Activated naive CD8-positive, alpha-beta T cell (primary cell): ENCODE measurements at regions not wholly inside any gene's neighbourhood (a gene's known extent, or its start where the extent isn't known, plus 50 kb on each side); places are given as distances from the start of the nearest gene placed in this dataset.

Experiments used
- H3K27ac Mint-ChIP-seq: one replicate; pipeline ENCODE4 v1.8.0; 2021; ENCODE audit warnings: mixed read lengths
- H3K27me3 Mint-ChIP-seq: one replicate; pipeline ENCODE4 v1.8.0; 2021; ENCODE audit warnings: mixed read lengths
- H3K36me3 Mint-ChIP-seq: one replicate; pipeline ENCODE4 v1.8.0; 2021; ENCODE audit warnings: mixed read lengths
- H3K4me1 Mint-ChIP-seq: one replicate; pipeline ENCODE4 v1.8.0; 2021; ENCODE audit warnings: low read depth, mixed read lengths
- H3K4me3 Mint-ChIP-seq: one replicate; pipeline ENCODE4 v1.8.0; 2021; ENCODE audit warnings: mild to moderate bottlenecking, mixed read lengths
- H3K9me3 Mint-ChIP-seq: one replicate; pipeline ENCODE4 v1.8.0; 2021; ENCODE audit warnings: low read depth, mixed read lengths

DNA sequence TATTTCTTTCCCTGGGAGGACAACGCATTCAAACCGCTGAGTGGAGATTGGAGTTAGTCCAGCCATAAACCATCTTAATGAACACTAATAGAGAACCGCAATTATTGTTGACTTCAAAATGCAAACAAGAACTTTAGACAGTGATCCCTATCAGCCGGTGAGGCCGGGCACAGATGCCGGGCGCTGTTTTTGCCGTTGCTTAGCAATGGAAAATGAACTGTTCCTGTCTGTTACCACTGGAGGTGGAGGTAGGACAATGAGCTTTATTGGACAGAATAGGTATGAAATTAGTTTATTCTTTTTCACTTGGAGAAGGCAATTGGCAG, 216.8 kb downstream of the TTC8 start:
- H3K9me3 Mint-ChIP-seq: no peaks in the 10 kb centered on the region
- H3K4me3 Mint-ChIP-seq: peak overlapping the region; percentile 40
- H3K36me3 Mint-ChIP-seq: no peaks in the 10 kb centered on the region
- no peak overlapping the region for H3K27ac Mint-ChIP-seq
- H3K27me3 Mint-ChIP-seq: peaks cover 13% of the 10 kb centered on the region
- peaks cover 11% of the 10 kb centered on the region for H3K4me1 Mint-ChIP-seq

DNA sequence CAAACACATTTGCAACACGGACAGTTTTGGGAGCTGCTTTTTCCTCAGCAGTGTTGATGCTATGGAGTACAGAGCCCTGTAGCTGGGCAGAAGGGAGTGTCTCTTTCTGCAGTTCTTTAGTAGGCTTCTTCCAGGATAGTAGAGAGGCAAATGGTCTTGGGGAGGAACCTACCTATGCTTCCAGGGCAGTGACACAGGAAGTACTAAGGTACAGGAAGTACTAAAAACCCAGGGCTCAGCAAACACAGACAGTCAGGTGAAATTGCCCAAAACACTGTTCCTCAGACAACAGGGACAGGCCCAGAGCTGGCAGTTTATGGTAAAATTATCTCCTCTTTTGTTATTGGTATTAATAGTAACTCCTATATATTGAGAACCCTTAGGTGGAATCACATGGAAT, 217.6 kb downstream of the TTC8 start:
- Mint-ChIP-seq H3K27ac (no peak overlapping the region), H3K9me3 (no peaks in the 10 kb centered on the region), H3K36me3 (no peaks in the 10 kb centered on the region), H3K4me1 (peaks cover 11% of the 10 kb centered on the region), H3K4me3 (no peak overlapping the region), H3K27me3 (peaks cover 9% of the 10 kb centered on the region)

DNA sequence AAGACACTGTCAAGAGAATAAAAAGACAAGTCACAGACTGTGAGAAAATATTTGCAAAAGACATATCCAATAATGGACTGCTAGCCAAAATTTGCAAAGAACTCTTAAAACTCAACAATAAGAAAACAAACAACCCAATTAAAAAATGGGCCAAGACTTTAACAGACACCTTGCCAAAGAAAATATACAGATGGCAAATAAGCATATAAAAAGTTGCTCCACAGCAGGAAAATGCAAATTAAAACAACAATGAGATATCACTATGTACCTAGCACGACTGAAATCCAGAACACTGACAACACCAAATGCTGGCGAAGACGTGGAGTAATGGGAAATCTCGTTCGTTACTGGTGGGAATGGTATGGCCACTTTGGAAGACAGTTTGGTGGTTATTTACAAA, 228.9 kb downstream of the TTC8 start:
- peaks cover 5% of the 10 kb centered on the region for H3K36me3 Mint-ChIP-seq
- peaks cover 8% of the 10 kb centered on the region for H3K9me3 Mint-ChIP-seq
- H3K27me3 Mint-ChIP-seq: no peaks in the 10 kb centered on the region
- H3K27ac Mint-ChIP-seq: no peak overlapping the region
- no peaks in the 10 kb centered on the region for H3K4me1 Mint-ChIP-seq
- no peak overlapping the region for H3K4me3 Mint-ChIP-seq

DNA sequence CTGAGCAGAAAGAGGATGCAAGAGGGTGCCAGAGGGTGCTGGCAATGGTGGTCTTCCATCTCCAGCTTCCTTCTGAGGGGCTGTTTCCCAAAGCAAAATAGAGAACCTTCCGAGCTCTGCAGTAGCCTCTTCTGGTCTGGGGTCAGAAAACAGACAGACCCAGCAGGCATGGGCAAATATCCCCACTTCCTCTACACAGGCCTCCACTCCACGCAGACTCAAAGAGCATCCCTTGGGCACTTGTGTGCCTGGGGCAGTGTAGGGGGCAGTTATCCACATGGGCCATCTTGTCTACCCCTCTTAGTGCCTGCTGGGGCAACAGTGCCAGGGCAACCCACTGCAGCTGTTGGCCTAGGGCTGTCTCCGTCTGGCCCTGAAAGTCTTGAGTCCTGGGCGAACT, 231.9 kb downstream of the TTC8 start:
- Mint-ChIP-seq H3K27ac (no peak overlapping the region), H3K4me1 (no peaks in the 10 kb centered on the region), H3K4me3 (no peak overlapping the region), H3K36me3 (peaks cover 3% of the 10 kb centered on the region), H3K9me3 (peaks cover 4% of the 10 kb centered on the region), H3K27me3 (no peaks in the 10 kb centered on the region)

DNA sequence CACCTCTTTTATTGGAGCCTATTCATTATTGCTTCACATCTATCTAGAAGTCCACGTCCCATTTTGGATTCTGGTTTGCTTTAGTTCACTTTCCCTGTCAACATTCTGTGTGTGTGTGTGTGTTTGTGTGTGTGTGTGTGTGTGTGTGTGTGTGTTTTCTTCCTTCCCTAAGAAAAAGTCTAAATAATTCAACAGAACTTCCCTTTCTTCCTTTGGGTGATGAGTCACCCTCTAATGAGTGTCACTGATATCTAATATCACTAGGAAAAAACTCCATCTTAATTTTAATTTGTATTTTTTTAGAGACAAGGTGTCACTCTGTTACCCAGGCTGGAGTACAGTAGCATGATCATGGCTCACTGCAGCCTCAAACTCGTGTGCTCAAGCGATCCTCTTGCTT, 234.2 kb downstream of the TTC8 start:
- no peak overlapping the region for H3K27ac Mint-ChIP-seq
- H3K4me1 Mint-ChIP-seq: no peaks in the 10 kb centered on the region

GRCh38 chr14:89060191-89060590, 235.7 kb downstream of the TTC8 start:
- H3K9me3 Mint-ChIP-seq: no peaks in the 10 kb centered on the region
- peaks cover 4% of the 10 kb centered on the region for H3K27me3 Mint-ChIP-seq
- H3K27ac Mint-ChIP-seq: no peak overlapping the region
- H3K4me1 Mint-ChIP-seq: no peaks in the 10 kb centered on the region
- no peaks in the 10 kb centered on the region for H3K36me3 Mint-ChIP-seq
- no peak overlapping the region for H3K4me3 Mint-ChIP-seq

More for the DNA sequence above, 234.2 kb downstream of the TTC8 start:
- H3K27me3 Mint-ChIP-seq: peaks cover 3% of the 10 kb centered on the region
- no peaks in the 10 kb centered on the region for H3K9me3 Mint-ChIP-seq
- no peak overlapping the region for H3K4me3 Mint-ChIP-seq
- no peaks in the 10 kb centered on the region for H3K36me3 Mint-ChIP-seq

DNA sequence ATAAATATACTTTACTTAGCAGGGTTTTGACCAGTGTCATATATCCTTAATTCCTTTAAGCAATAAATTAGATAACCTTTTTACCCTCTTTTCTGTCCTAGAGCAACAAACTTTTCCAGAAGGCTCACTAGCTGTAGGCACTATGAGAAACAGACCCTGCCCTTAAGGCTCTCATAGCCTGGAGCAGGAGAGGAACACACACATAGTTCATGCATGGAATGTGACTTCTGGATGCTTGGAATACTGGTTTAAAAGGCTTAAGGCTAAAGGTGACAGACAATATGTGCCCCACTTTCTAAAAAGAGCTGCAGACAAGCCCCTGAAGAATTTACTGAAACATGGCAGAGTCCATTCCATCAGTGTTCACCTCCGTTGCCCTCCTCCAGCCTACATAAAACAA, 237.2 kb downstream of the TTC8 start:
- H3K4me3 Mint-ChIP-seq: no peak overlapping the region
- no peaks in the 10 kb centered on the region for H3K9me3 Mint-ChIP-seq

DNA sequence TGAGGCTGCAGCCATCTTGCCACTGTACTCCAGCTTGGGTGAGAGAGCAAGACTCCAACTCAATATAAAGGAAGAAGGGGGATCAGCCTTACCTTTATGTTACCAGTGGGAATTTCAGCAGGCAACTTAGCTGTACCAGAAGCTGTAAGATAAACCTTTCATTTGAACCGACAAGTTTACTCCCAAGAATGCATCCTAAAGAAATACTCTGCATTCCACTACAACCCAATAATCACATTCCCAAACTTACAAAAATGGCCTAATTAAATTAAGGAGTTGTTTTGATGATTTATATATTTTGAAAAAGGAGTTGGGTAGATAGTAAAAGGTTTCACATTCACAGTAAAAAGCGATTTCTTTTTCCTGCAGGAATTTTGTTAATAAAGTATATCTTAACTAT, 241.4 kb downstream of the TTC8 start:
- Mint-ChIP-seq H3K27ac (no peak overlapping the region), H3K27me3 (peaks cover 9% of the 10 kb centered on the region), H3K4me3 (no peak overlapping the region), H3K4me1 (peaks cover 2% of the 10 kb centered on the region), H3K36me3 (no peaks in the 10 kb centered on the region), H3K9me3 (no peaks in the 10 kb centered on the region)

More for the DNA sequence above, 237.2 kb downstream of the TTC8 start:
- Mint-ChIP-seq H3K27me3 (peaks cover 6% of the 10 kb centered on the region), H3K27ac (no peak overlapping the region), H3K36me3 (no peaks in the 10 kb centered on the region), H3K4me1 (no peaks in the 10 kb centered on the region)

GRCh38 chr14:89067293-89067972, 243.0 kb downstream of the TTC8 start:
- no peak overlapping the region for H3K27ac Mint-ChIP-seq
- H3K36me3 Mint-ChIP-seq: no peaks in the 10 kb centered on the region
- H3K4me3 Mint-ChIP-seq: no peak overlapping the region
- no peaks in the 10 kb centered on the region for H3K9me3 Mint-ChIP-seq
- peaks cover 2% of the 10 kb centered on the region for H3K4me1 Mint-ChIP-seq
- H3K27me3 Mint-ChIP-seq: peaks cover 12% of the 10 kb centered on the region

DNA sequence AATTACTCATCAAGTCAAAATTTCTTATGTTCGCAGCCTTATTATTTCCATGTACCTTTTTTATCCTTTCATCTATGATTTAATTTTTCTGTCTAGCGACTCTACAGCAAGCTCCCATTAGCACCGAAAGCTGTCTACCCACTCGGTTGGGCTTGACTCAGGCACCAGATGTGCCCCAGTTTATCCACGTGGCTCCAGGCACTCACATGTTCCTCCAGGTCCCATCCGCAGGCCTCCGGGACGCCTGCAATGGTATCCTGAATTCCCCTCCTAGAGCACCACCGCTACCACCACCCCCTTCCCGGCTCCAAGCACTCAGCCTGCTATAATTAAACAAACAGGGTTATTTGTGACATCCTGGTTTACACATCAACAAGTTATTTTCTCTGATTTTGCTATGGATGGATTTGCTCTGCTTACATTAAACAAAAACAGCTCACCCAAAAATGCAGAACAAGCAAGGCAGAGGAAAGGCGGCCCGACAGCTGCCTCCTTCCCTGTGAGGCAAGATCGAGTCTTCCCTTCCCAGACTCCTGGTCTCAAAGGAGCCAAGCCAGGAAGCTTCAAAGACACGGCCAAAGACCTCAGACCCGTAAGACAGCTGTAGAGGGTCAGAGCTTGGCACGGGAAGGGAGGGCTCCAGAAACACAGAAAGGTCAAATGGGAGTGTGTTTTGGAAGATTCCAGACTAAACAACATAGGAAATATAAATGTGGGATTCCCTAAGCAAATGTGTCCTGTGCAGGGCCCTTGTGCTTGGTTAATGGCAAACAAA, 253.8 kb downstream of the TTC8 start:
- H3K27ac Mint-ChIP-seq: no peak overlapping the region
- no peaks in the 10 kb centered on the region for H3K36me3 Mint-ChIP-seq
- H3K4me3 Mint-ChIP-seq: no peak overlapping the region
- H3K4me1 Mint-ChIP-seq: no peaks in the 10 kb centered on the region
- peaks cover 4% of the 10 kb centered on the region for H3K9me3 Mint-ChIP-seq
- peaks cover 4% of the 10 kb centered on the region for H3K27me3 Mint-ChIP-seq

DNA sequence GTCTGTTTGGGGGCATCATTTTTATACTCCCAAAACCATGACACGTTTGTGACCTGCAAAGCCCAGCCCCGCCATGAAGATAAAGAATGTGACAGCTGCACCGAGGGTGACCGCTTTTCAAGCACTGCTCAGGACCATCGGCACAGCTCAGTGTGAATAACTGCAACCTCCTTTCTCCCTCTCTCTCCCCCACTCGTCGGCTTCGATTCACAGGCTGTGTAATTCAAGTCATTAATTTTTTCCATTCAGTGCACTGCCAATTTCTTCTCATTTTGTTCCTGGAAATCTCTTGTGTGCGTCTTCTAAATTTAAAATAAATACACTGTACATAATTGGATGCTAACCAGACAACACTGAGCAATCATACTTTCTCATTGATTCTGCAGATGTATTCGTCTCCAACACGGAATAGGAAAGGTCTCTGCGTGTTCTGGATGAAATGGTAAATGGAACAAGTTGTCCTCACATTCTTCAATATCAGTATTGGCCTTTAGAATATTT, 260.8 kb downstream of the TTC8 start:
- no peak overlapping the region for H3K27ac Mint-ChIP-seq
- no peak overlapping the region for H3K4me3 Mint-ChIP-seq
- H3K27me3 Mint-ChIP-seq: peaks cover 4% of the 10 kb centered on the region
- no peaks in the 10 kb centered on the region for H3K4me1 Mint-ChIP-seq
- H3K36me3 Mint-ChIP-seq: no peaks in the 10 kb centered on the region
- H3K9me3 Mint-ChIP-seq: peaks cover 4% of the 10 kb centered on the region

GRCh38 chr14:89085737-89086382, 261.4 kb downstream of the TTC8 start:
- H3K36me3 Mint-ChIP-seq: no peaks in the 10 kb centered on the region
- peaks cover 4% of the 10 kb centered on the region for H3K27me3 Mint-ChIP-seq
- H3K9me3 Mint-ChIP-seq: peaks cover 4% of the 10 kb centered on the region
- no peak overlapping the region for H3K4me3 Mint-ChIP-seq
- H3K27ac Mint-ChIP-seq: no peak overlapping the region
- H3K4me1 Mint-ChIP-seq: no peaks in the 10 kb centered on the region

DNA sequence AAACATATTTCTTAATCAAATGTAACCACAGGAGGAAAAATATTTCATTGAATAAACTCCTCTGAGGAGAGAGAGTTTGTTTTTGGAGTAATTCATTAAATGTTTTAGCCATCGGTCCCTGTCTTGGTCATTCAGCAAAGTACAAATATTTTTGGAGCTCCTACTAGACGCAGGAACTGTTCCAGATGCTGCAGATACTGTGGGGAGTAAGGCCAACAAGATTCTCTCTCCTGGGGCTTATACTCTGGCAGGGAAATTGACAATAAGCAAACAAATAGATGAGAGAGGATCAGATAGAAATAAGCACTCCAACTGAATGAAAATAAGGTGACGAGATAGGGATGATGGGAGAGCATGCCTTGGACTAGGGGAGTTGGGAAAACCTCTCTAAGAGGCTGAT, 264.1 kb downstream of the TTC8 start:
- Mint-ChIP-seq H3K4me3 (no peak overlapping the region), H3K9me3 (peaks cover 4% of the 10 kb centered on the region), H3K4me1 (no peaks in the 10 kb centered on the region), H3K36me3 (peaks cover 3% of the 10 kb centered on the region), H3K27me3 (no peaks in the 10 kb centered on the region), H3K27ac (no peak overlapping the region)

- H3K36me3 Mint-ChIP-seq: peaks cover 3% of the 10 kb centered on the region
- peaks cover 4% of the 10 kb centered on the region for H3K9me3 Mint-ChIP-seq
- no peaks in the 10 kb centered on the region for H3K4me1 Mint-ChIP-seq
- no peaks in the 10 kb centered on the region for H3K27me3 Mint-ChIP-seq
- no peak overlapping the region for H3K27ac Mint-ChIP-seq
- H3K4me3 Mint-ChIP-seq: no peak overlapping the region
Observed at GRCh38 chr14:89089330-89089729, 264.9 kb downstream of the TTC8 start.

DNA sequence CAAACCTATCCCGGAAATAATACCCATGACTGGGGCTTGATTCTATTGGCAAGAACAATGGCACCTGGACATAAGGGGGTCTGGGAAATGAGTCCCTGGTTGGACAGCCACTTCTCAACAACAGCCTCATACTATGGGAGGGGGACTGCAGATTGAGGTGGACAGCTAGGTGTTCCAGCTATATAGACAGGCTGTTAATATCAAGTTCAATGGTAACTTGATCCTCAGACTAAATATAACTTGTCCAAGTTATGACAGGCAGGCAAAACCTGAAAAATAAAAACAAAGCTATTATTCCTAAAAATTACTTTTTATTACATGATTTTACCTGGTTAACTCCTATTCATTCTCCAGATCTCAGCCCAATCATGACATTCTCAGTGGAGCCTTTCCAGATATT, 267.3 kb downstream of the TTC8 start:
- peaks cover 4% of the 10 kb centered on the region for H3K9me3 Mint-ChIP-seq
- no peaks in the 10 kb centered on the region for H3K4me1 Mint-ChIP-seq
- no peak overlapping the region for H3K27ac Mint-ChIP-seq
- H3K36me3 Mint-ChIP-seq: peaks cover 3% of the 10 kb centered on the region
- H3K27me3 Mint-ChIP-seq: peaks cover 2% of the 10 kb centered on the region
- H3K4me3 Mint-ChIP-seq: no peak overlapping the region
